Inferior parietal cortex (tissue), 1 donor: ENCODE measurements at regions not wholly inside any gene's neighbourhood (a gene's known extent, or its start where the extent isn't known, plus 50 kb on each side); places are given as distances from the start of the nearest gene placed in this dataset.

Experiments
- DNase-seq: peaks from one replicate; pipeline ENCODE4 v3.0.0-alpha.2; 2016; ENCODE audit errors: extremely low spot score

DNA sequence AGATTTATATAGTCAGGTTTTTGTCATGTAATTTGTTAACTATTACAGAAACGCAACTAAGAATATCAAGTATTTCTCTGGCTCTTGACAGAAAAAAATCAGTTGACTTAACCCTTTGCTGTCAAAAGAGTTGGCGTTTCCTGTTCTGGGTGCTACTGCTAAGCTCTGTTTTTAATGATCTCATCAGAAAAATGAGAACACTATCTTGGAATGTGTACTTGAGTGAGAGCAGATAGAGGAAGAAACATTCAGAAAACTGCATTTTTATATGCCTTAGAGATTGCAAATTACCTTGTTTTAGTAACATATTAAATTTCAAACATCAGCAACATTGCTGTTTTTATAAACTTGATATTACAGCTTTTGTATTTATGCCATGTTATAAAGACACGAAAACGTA is 297.9 kb downstream of the RDH14 start:
- no peak for DNase-seq

DNA sequence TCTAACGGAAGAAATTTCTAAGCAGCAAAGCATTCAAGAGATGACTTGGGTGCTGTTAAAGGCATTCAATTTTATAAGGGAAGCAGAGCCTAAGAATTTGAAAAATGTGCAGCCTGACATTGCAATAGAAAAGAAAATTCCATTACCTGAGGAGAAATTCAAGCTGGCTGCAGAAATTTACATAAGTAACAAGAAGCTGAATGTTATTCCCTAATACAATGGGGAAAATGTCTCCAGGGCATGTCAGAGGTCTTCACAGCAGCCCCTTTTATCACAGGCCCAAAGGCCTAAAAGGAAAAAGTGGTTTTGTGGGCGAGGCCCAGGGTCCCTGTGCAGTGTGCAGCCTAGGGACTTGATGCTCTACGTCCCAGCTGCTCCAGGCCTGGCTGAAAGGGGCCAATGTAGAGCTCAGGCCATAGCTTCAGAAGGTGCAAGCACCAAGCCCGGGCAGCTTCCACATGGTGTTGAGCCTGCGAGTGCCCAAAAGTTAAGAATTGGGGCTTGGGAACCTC is 306.7 kb downstream of the RDH14 start:
- no peak for DNase-seq

DNA sequence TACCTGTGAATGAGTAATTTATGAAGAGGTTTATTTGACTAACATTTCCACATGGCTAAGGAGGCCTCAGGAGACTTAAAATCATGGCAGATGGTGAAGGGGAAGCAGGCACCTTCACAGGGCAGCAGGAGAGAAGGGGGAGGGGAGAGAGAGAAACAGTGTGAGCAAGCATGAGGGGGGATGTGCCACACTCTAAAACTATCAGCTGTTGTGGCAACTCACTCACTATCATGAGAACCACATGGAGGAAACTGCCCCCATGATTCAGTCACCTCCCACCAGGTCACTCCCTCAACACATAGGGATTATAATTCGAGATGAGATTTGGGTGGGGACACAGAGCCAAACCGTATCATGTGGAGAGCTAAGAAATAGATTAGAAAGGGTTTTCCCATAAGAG is 309.0 kb downstream of the RDH14 start:
- no peak for DNase-seq

DNA sequence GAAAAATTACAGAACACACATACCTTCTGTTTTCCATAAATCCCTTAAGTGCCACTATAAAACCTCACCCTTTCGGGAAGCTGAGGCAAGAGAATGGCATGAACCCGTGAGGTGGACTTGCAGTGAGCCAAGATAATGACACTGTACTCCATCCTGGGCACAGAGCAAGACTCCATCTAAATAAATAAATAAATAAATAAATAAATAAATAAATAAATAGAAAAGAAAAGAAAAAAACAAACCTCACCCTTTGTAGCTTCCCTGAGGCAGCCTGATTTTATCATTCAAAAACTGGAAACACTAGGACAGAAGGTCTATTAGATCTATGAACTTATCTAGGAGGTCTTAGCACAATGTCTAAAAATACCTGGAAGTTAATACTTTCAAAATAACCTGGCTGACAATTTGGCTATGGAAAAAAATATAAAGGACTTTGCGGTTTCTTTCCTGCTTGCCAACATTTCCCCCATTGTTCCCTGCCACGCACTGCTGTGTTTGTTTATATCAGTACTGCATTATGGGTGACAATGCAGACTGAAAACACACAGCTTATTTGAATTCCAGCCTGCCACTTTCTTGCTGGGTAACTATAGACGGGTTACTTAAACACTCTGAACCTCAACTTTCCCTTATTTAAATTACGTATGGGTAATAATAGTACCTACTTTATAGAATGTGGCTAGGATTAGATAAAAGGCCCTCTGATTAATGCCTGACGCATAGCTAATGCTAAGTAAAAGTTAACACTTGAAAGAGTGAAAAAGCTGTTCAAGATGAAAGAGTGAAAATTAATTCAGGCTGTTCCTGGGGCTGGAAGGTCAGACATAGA is 313.0 kb downstream of the RDH14 start:
- DNase-seq = no peak

DNA sequence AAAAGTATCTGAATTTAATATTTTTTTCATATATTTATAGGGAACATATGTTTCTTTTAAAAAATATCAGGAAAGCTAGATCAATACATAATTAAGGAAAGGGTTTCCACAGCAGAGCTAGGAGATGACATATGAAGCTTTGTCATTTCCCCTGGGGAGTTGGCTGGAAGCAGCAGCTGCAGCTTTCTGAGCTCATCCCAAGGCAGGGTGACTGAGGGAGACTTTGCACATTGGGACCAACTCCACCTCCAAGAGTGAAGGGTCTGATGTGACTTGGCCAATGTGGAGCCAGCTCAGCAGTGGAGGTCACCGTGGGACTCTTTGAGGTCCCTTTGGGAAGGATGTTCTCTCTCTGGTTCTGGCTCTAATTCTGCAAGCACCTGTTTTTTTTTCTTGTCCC is 315.1 kb downstream of the RDH14 start:
- DNase-seq = no peak

DNA sequence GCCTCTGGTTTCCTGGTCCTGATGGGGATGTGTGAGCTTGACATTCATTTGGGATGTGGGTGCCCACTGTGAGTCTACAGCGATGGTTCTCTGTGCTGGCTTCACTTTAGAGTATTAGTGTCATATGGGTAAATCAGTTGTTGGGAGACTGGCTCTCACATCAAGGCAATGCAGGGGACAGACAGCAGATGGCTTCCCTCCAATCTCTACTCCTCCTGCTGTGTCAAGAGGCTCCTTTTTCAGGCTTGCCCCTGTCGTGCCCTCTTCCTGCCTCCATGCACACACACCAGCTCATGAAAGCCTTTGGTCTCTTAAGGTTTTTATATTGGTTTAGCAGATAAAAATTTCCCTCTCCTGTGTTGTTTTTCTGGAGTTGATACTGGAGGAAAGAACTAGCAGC is 315.6 kb downstream of the RDH14 start:
- DNase-seq = no peak

DNA sequence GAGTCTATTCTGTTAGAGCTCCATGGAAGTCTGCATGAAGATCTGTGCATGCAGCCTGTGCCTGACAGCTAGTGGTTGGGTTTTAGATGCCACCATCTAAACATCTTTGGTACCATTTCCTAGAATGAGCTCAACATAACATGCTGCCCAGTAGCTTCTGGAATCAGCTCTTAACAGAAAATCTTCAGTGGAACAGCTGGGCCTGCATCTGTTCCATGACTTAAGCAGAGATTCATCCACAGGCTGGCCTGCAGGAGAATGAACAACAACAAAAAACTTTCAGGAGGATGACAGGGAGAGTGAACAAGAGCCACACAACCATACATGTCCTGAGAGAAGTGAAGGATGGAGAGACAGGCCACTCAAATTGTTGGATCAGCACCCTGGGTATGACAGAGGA is 316.6 kb downstream of the RDH14 start:
- DNase-seq = no peak

DNA sequence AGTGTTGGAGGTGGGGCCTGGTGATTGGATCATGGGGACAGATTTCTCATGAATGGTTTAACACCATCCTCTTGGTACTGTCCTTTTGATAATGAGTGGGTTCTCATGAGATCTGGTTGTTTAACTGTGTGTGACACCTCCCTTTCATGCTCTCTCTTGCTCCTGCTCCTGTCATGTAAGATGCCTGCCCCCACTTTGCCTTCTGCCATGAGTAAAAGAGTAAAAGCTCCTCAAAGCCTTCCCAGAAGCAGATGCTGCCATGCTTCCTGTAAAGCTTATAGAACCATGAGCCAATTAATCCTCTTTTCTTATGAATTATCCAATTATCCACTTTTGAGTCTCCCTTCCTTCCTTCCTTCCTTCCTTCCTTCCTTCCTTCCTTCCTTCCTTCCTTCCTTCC is 317.7 kb downstream of the RDH14 start:
- no peak for DNase-seq

DNA sequence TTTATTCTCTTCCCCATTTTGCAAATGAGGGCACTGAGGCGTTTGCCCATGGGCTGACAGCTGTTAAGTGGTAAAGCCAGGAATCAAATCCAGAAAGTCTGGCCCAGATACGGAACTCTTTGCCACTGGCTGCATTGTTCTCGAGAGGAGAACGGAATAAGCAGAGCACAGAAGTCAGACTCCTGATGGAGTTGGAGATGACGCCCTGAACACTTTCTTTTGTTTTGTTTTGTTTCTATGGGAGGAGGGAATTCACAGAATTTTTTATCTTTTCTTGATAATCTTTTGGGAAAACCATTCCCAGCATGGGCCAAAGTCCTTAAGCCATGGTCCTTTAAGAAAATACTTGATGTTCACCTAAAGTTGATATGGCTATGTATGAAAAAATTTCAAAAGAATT is 322.2 kb downstream of the RDH14 start:
- DNase-seq = no peak

DNA sequence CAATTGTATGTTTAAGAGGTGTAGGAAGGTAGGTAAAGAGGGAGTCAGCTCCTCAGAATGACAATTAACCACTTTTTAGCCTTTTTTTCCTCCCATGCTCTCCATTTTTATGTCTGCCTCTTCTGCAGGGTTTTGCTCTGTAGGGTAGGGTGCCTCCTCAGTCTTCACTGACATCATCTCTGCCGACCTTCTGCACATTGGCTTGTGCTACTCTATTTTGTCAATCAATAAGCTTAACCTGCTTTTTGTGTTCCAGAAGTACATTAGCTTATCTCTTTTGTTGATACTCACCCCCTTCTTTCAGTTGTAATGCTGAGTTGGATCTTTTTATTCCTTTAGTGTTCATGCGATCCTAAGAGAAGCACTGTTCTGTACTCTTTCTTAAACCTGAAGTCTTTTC is 323.2 kb downstream of the RDH14 start:
- no peak for DNase-seq

DNA sequence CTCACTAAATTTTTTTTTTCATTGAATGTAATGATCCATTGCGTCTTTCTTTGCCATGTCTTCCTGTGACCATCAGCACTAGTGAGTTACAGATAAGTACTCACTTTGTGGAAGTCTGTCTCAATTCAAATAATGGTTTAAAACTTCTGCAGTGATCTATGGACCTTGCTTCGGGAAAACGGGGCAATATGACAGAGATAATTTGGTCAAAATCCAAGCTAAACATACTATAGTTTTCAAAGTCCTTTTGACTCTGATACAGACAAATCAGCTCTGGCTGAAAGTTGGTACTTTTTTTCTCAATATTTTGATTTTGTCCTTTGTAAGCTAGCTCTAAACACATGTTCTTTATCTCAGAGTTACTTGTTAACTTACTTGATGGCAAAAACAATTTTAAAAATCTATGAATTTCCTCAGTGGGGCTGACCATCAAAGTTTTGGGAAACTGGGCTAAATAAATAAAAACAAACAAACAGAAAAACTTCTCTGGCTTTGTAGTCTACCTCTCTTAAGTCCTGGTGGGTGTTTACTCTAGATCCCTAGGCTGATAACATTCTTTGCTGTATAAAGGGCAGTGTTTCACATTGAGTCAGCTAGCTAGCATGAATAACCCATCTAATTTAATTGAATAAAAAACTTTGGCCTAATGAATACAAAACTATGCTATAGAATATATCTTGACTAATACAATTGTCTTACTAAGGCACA is 327.6 kb downstream of the RDH14 start:
- DNase-seq = no peak

DNA sequence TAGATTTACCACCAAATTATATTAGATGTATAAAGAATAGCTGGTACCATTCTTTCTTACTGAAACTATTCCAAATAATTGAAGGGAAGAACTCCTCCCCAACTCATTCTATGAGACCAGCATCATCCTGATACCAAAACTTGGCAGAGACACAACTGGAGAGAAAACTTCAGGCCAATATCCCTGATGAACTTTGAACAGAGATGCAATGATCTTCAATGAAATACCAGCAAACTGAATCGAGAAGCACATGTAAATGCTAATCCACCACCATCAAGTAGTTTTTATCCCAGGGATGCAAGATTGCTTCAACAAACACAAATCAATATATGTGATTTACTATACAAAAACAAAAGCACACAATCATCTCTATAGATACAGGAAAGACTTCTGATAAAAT is 329.8 kb downstream of the RDH14 start:
- no peak for DNase-seq

DNA sequence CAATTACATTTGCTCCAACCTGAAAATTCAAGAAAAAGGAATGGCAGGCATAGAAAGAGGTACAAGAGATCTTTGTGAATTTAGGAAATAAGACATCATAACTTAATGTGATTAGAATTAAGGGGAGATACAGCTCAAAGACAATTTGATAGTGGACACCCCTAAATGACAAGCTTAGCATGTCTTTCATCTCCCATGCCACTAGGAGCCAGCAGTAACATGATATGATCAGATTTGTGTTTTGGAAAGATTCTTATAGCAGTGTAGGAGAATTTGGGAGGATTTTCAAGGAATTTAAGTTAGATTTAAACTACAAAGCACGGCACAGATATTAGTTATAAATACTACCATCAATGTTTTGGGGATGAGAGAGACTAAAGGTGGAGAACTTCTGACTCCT is 340.8 kb downstream of the RDH14 start:
- no peak for DNase-seq

DNA sequence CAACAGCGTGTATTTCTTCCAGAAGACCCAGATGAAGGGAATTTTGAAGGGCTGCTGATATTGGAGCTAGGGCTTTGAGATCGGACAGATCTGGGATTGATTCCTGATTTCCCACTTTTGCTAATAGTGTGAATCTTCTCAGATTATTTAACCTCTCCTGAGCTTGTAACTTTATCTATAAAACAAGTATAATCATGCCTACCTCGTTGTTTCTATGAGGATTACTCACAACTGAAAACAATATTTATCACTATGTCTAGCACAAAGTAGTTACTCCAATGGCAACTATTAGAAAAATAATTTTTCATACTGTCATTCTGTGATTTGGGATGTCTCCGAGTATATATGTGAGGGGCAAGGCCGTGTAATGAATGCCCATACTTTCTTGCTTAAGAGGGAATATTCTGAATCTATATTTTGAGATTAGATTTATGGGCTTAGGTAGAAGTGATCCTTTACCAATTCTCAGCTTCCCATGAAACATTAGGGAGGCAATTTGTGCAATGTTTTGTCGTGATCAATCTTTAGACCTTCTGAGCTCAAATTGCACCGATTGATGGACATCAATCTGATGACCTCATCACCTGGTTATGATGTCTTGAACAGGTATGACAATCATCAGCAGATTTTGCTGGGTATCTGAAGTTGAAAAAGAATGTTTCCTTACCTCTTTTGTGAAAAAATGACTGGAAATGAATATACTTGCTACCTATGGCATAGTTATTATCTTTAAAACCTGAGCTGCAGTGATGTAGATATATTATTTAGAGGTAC is 339.9 kb downstream of the KCNS3 start:
- DNase-seq = no peak

DNA sequence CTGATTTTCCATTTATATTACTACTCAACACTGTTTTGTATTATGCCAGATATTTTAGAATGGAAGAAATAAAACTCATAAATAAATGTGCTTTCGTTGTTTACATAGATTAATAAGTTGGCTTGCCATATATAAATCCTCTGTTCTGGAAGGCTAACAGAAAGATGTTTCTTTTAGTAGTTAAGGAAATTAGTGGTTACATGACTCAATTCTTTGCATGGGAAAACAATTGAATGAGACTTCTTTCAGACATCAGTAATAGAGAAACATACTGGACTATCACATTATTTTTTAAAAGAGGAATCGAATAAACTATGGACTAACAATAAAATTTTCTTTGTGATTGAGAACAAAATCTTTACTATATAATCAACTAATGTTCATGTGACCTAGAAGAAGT is 336.5 kb downstream of the KCNS3 start:
- no peak for DNase-seq

DNA sequence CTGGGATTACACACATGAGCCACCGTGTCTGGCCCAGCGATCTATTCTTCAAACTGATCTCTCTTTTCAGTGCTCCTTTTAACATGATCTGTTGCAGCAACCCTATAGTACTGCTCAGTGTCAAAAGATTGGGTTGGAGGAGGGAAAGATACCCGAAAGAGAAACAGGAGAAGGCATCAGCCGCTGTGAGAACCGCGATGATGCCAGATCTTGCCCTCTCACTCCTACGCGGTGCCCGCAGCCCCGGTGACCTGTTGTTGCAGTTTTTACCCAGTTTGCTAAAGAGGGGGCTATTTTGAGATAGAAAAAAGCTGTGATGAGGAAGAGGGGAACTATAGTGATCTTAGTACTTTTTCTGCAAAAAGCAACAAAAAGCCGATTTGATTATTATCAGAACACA is 335.5 kb downstream of the KCNS3 start:
- no peak for DNase-seq

DNA sequence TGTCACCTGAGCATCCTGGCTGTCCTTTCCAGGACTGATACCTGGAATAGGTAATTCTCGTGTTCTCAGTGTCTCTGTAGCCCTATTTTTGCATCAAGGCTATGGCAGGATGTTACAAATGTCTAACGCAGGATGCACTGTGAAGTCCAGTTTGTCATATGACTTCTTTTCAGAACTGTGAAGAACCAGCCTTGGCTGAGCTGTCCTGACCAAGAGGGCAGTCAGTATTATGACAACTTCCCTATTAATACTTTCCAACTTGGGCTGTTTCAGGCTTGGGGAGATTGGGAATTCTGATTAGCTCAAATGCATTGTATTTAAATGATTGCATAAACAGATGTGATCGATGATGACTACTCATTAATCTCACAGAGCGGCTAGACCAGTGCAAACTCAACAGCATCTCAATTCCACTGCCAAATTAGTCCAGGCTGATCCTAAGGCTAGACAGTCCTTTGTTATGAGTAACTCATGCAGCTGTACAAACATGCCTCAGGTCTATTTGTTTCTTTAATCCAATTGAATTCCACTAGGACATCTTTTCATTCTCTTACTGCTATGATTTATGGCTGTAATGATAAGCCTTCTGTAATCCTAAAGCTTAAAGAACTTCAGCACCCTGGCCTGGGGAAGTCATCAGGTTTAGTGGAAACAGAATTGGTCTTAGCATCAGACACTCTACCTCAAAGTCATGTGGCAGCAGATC is 331.6 kb downstream of the KCNS3 start:
- DNase-seq = no peak

DNA sequence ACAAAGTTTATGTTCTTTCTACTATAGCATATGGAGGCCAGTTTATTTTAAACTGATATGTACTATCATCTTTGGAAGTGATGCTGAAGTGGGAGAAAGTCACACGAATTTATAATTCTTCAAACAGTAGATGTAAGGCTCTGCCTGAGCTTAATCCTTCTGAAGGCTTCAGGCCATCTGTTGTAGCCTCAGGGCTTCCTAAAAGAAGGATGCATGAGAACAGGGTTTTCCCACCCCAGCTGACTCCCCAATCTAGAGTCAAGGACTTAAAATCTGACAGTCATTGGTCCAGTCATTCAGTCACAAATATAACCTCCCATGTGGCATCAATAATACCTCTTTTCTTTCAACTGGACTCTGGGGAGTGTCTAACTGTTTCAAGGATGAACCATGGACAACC is 330.5 kb downstream of the KCNS3 start:
- no peak for DNase-seq

DNA sequence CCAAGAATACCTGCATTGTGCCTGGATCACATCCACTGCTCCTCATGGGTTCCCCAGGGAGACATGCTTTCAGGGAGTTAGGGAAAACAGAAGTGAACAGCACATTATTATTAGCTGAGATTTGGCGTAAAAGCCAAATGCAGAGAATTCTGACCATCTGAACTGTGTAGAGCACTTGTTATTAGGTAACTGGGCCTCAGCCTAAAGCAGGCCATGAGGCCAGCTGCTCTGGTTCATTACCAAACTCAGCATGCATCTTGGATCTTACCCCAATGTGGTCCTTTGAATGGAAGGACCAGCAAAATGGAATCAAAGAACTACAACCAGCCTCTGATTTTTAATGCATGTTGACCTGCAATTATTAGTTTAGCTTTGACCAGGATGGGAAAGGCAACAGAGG is 322.3 kb downstream of the KCNS3 start:
- DNase-seq = no peak

DNA sequence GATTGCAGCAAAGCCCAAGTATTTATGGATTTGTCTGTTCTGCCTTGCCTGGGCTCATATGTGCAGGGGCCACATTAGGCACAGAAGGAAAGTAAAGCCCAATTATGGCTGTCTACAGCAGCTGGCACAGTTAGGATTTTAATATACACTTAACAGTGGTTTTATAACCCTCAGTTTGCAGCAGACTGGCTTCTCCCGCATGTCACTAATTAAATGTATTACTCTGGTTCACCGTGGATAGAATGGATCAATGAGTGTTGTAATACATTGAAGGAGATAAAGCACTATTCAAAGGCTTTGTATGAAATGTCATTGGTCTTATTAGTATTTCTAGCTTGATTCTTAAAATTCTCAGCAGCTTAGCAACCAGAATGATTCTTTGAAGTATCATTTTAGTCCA is 320.2 kb downstream of the KCNS3 start:
- no peak for DNase-seq

DNA sequence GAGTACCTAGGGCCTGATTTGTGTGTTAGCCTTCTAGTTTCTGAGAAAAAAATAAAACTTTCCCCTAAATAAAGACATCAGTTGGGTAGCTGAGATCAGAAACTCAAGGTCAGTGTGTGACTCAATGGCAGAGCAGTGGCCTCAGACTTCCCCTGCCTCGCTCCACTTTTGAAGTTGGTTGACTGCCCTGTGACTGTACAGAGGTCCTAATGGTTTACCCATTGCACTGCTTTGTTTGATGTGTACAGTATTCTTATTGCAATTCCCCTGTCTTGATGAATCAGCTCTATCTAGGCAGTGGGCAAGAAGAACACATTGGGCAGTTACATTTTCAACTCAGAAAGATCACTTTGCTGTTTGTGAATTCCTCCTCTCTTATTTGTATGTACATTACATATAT is 315.7 kb downstream of the KCNS3 start:
- DNase-seq = no peak
